ENCODE measurements at regions not wholly inside any gene's neighbourhood (a gene's known extent, or its start where the extent isn't known, plus 50 kb on each side); places are given as distances from the start of the nearest gene placed in this dataset.

GRCh38 chr18:30572214-30572613 is 470.3 kb downstream of the DSC3 start:
- no peak for DNase-seq
- Histone ChIP-seq H3K27me3 (ENCODE audit: control insufficient read depth, insufficient read depth, low read length) (no peaks in the 10 kb centered on the region), H3K36me3 (ENCODE audit: control insufficient read depth, insufficient read depth, low read length) (no peaks in the 10 kb centered on the region), H3K27ac (ENCODE audit: low read length) (no peak overlapping the region), H3K4me1 (ENCODE audit: control insufficient read depth, insufficient read depth, low read length) (no peaks in the 10 kb centered on the region), H3K9me3 (replicated peaks; ENCODE audit: control insufficient read depth, low read depth, low read length) (no peaks in the 10 kb centered on the region), H3K4me3 (ENCODE audit: low read length) (no peak overlapping the region)
- no CpG with 5 or more reads among the region's 2 CpGs for WGBS (ENCODE audit: insufficient coverage)

- no peak overlapping the region for H3K27ac ChIP-seq (ENCODE audit: low read length)
- no peak for DNase-seq
- H3K27me3 ChIP-seq (ENCODE audit: control insufficient read depth, insufficient read depth, low read length): no peaks in the 10 kb centered on the region
- WGBS (ENCODE audit: insufficient coverage): 60% methylated on average over 1 of the region's 5 CpGs
- no peaks in the 10 kb centered on the region for H3K4me1 ChIP-seq (ENCODE audit: control insufficient read depth, insufficient read depth, low read length)
- no peak overlapping the region for H3K4me3 ChIP-seq (ENCODE audit: low read length)
- H3K36me3 ChIP-seq (ENCODE audit: control insufficient read depth, insufficient read depth, low read length): no peaks in the 10 kb centered on the region
- H3K9me3 ChIP-seq (replicated peaks; ENCODE audit: control insufficient read depth, low read depth, low read length): no peaks in the 10 kb centered on the region
Measured at GRCh38 chr18:30568333-30568732, 474.2 kb downstream of the DSC3 start.

- no peak overlapping the region for H3K4me3 ChIP-seq (ENCODE audit: low read length)
- no peak overlapping the region for H3K27ac ChIP-seq (ENCODE audit: low read length)
- H3K9me3 ChIP-seq (replicated peaks; ENCODE audit: control insufficient read depth, low read depth, low read length): no peaks in the 10 kb centered on the region
- H3K4me1 ChIP-seq (ENCODE audit: control insufficient read depth, insufficient read depth, low read length): no peaks in the 10 kb centered on the region
- H3K36me3 ChIP-seq (ENCODE audit: control insufficient read depth, insufficient read depth, low read length): no peaks in the 10 kb centered on the region
- DNase-seq: no peak
- WGBS (ENCODE audit: insufficient coverage): no CpG with 5 or more reads among the region's 1 CpG
- H3K27me3 ChIP-seq (ENCODE audit: control insufficient read depth, insufficient read depth, low read length): no peaks in the 10 kb centered on the region
Measured at GRCh38 chr18:30566877-30567276, 475.7 kb downstream of the DSC3 start.

- H3K4me1 ChIP-seq (ENCODE audit: control insufficient read depth, insufficient read depth, low read length): no peaks in the 10 kb centered on the region
- no peak for DNase-seq
- no peak overlapping the region for H3K27ac ChIP-seq (ENCODE audit: low read length)
- no peak overlapping the region for H3K4me3 ChIP-seq (ENCODE audit: low read length)
- no peaks in the 10 kb centered on the region for H3K27me3 ChIP-seq (ENCODE audit: control insufficient read depth, insufficient read depth, low read length)
- H3K36me3 ChIP-seq (ENCODE audit: control insufficient read depth, insufficient read depth, low read length): no peaks in the 10 kb centered on the region
- WGBS (ENCODE audit: insufficient coverage): no CpG with 5 or more reads among the region's 1 CpG
- H3K9me3 ChIP-seq (replicated peaks; ENCODE audit: control insufficient read depth, low read depth, low read length): no peaks in the 10 kb centered on the region
Measured at GRCh38 chr18:30562231-30562630, 480.3 kb downstream of the DSC3 start.

GRCh38 chr18:30556112-30556511 is 486.4 kb downstream of the DSC3 start:
- no peak for DNase-seq
- Histone ChIP-seq H3K27me3 (ENCODE audit: control insufficient read depth, insufficient read depth, low read length) (no peaks in the 10 kb centered on the region), H3K27ac (ENCODE audit: low read length) (no peak overlapping the region), H3K36me3 (ENCODE audit: control insufficient read depth, insufficient read depth, low read length) (no peaks in the 10 kb centered on the region), H3K9me3 (replicated peaks; ENCODE audit: control insufficient read depth, low read depth, low read length) (no peaks in the 10 kb centered on the region), H3K4me1 (ENCODE audit: control insufficient read depth, insufficient read depth, low read length) (no peaks in the 10 kb centered on the region), H3K4me3 (ENCODE audit: low read length) (no peak overlapping the region)
- WGBS (ENCODE audit: insufficient coverage): no CpG with 5 or more reads among the region's 11 CpGs

- H3K27me3 ChIP-seq (ENCODE audit: control insufficient read depth, insufficient read depth, low read length): no peaks in the 10 kb centered on the region
- WGBS (ENCODE audit: insufficient coverage): 86% methylated on average over 1 of the region's 4 CpGs
- DNase-seq: no peak
- no peaks in the 10 kb centered on the region for H3K9me3 ChIP-seq (replicated peaks; ENCODE audit: control insufficient read depth, low read depth, low read length)
- H3K36me3 ChIP-seq (ENCODE audit: control insufficient read depth, insufficient read depth, low read length): no peaks in the 10 kb centered on the region
- H3K27ac ChIP-seq (ENCODE audit: low read length): no peak overlapping the region
- no peak overlapping the region for H3K4me3 ChIP-seq (ENCODE audit: low read length)
- no peaks in the 10 kb centered on the region for H3K4me1 ChIP-seq (ENCODE audit: control insufficient read depth, insufficient read depth, low read length)
Measured at GRCh38 chr18:30545393-30545792, 497.1 kb downstream of the DSC3 start.

- Histone ChIP-seq H3K4me1 (ENCODE audit: control insufficient read depth, insufficient read depth, low read length) (no peaks in the 10 kb centered on the region), H3K4me3 (ENCODE audit: low read length) (no peak overlapping the region), H3K36me3 (ENCODE audit: control insufficient read depth, insufficient read depth, low read length) (no peaks in the 10 kb centered on the region), H3K27ac (ENCODE audit: low read length) (no peak overlapping the region), H3K9me3 (replicated peaks; ENCODE audit: control insufficient read depth, low read depth, low read length) (no peaks in the 10 kb centered on the region), H3K27me3 (ENCODE audit: control insufficient read depth, insufficient read depth, low read length) (no peaks in the 10 kb centered on the region)
- 83% methylated on average over 2 of the region's 2 CpGs for WGBS (ENCODE audit: insufficient coverage)
- no peak for DNase-seq
Measured at GRCh38 chr18:30544141-30544540, 498.4 kb downstream of the DSC3 start.

- Histone ChIP-seq H3K27me3 (ENCODE audit: control insufficient read depth, insufficient read depth, low read length) (no peaks in the 10 kb centered on the region), H3K36me3 (ENCODE audit: control insufficient read depth, insufficient read depth, low read length) (no peaks in the 10 kb centered on the region), H3K9me3 (replicated peaks; ENCODE audit: control insufficient read depth, low read depth, low read length) (no peaks in the 10 kb centered on the region), H3K4me3 (ENCODE audit: low read length) (no peak overlapping the region), H3K4me1 (ENCODE audit: control insufficient read depth, insufficient read depth, low read length) (no peaks in the 10 kb centered on the region), H3K27ac (ENCODE audit: low read length) (no peak overlapping the region)
- no peak for DNase-seq
- WGBS (ENCODE audit: insufficient coverage): no CpG with 5 or more reads among the region's 1 CpG
Measured at GRCh38 chr18:30533716-30534115, 508.8 kb downstream of the DSC3 start.

- WGBS (ENCODE audit: insufficient coverage): no CpG with 5 or more reads among the region's 1 CpG
- no peak overlapping the region for H3K4me3 ChIP-seq (ENCODE audit: low read length)
- no peaks in the 10 kb centered on the region for H3K36me3 ChIP-seq (ENCODE audit: control insufficient read depth, insufficient read depth, low read length)
- H3K27ac ChIP-seq (ENCODE audit: low read length): no peak overlapping the region
- no peaks in the 10 kb centered on the region for H3K9me3 ChIP-seq (replicated peaks; ENCODE audit: control insufficient read depth, low read depth, low read length)
- no peak for DNase-seq
- no peaks in the 10 kb centered on the region for H3K4me1 ChIP-seq (ENCODE audit: control insufficient read depth, insufficient read depth, low read length)
- H3K27me3 ChIP-seq (ENCODE audit: control insufficient read depth, insufficient read depth, low read length): no peaks in the 10 kb centered on the region
Measured at GRCh38 chr18:30527917-30528316, 514.6 kb downstream of the DSC3 start.

- Histone ChIP-seq H3K4me1 (ENCODE audit: control insufficient read depth, insufficient read depth, low read length) (no peaks in the 10 kb centered on the region), H3K27me3 (ENCODE audit: control insufficient read depth, insufficient read depth, low read length) (no peaks in the 10 kb centered on the region), H3K36me3 (ENCODE audit: control insufficient read depth, insufficient read depth, low read length) (no peaks in the 10 kb centered on the region), H3K27ac (ENCODE audit: low read length) (no peak overlapping the region), H3K9me3 (replicated peaks; ENCODE audit: control insufficient read depth, low read depth, low read length) (no peaks in the 10 kb centered on the region), H3K4me3 (ENCODE audit: low read length) (no peak overlapping the region)
- no CpG with 5 or more reads among the region's 1 CpG for WGBS (ENCODE audit: insufficient coverage)
- DNase-seq: no peak
Measured at GRCh38 chr18:30527226-30527625, 515.3 kb downstream of the DSC3 start.

GRCh38 chr18:30522288-30522929 is 520.1 kb downstream of the DSC3 start:
- 100% methylated on average over 1 of the region's 4 CpGs for WGBS (ENCODE audit: insufficient coverage)
- Histone ChIP-seq H3K27ac (ENCODE audit: low read length) (no peak overlapping the region), H3K27me3 (ENCODE audit: control insufficient read depth, insufficient read depth, low read length) (no peaks in the 10 kb centered on the region), H3K4me1 (ENCODE audit: control insufficient read depth, insufficient read depth, low read length) (no peaks in the 10 kb centered on the region), H3K36me3 (ENCODE audit: control insufficient read depth, insufficient read depth, low read length) (no peaks in the 10 kb centered on the region), H3K9me3 (replicated peaks; ENCODE audit: control insufficient read depth, low read depth, low read length) (no peaks in the 10 kb centered on the region), H3K4me3 (ENCODE audit: low read length) (no peak overlapping the region)
- DNase-seq: no peak

Measured in muscle of leg (tissue), 3 donors.